Right hindlimb (tissue), 1 donor: ENCODE measurements at regions not wholly inside any gene's neighbourhood (a gene's known extent, or its start where the extent isn't known, plus 50 kb on each side); places are given as distances from the start of the nearest gene placed in this dataset.
"Not testable (repeated sequence)": the region's sequence is repeated elsewhere in the genome, so short reads cannot be mapped to it uniquely, and the experiment has no call there.

Source experiments
- DNase-seq: peaks from one replicate; pipeline ENCODE4 v3.0.0-alpha.2; 2018

DNA sequence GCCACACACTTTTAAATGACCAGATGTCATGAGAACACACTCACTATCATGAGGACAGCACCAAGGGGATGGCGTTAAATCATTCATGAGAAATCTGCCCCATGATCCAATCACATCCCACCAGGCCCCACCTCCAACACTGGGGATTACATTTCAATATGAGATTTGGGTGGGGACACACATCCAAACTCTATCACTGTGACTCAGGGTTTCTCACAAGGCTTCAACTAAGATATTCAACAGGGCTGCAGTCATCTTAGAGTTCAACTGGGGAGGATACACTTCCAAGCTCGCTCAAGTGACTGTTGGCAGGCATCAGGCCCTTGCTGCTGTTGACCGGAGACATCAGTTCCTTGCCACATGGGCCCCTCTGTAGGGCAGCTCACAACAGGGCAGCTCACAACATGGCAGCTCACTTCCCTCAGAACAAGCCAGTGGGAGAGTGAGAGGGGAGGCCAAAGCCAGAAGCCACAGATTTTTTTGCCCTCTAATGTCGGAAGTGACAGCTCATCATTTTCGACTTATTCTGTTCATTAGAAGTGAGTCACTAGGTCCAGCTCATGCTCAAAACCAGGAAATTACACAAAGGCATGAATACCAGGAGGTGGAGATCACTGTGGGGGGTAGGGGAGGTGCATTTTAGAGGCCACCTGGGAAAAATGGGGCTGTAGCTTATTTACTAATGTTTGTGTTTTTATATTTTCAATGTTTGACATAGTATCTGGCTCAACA is 50.8 kb upstream of the PTHLH start:
- no peak for DNase-seq

DNA sequence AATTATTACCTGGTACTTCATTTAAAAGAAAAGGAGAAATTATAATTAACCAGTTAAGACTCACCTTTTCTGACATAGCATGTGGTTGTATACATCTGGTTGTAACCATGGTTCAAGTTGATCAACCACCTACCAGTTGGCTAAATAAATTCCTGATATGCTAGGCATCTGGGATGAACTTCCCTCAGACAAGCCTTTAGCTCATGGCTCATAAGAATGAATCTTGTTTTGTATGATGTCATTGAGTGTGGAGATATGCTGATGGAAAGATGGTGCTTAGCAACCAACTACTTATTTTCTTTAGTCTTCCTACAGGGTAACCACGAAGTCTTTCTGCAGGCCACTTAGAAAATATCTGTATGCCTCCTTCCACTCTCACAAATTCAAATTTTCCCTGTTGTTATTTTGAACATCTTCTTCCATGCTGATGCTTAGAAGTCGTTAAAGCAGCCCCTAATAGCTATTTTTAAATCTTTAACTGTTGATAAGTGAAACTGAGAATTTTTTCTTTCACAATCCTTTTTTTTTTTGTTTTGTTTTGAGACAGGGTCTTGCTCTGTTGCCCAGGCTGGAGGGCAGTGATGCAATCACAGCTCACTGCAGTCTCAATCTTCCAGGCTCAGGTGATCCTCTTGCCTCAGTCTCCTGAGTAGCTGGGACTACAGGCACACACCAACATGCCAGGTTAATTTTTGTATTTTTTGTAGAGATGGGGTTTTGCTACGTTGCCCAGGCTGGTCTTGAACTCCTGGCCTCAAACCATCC is 51.9 kb upstream of the PTHLH start:
- no peak for DNase-seq

GRCh38 chr12:28025821-28026505 is 53.4 kb upstream of the PTHLH start:
- DNase-seq = no peak

DNA sequence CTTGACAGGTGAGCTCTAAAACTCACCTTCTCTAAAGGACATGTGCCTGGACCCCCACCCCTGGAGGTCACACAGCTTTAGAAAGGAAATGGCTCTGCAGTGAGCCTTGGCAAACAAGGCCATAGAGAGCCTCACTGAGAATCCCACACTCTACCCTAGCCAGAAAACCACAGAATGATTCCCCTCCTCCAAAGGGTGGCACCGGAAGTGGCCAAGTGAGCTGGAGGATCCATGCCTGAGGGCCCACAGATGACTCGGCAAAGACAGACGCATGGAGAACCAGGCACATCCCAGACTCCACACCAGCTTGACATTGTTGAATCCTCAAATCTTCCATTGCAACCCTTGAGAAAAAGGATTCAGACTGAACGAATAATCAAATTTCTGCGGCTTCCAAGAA is 54.2 kb upstream of the PTHLH start:
- no peak for DNase-seq

DNA sequence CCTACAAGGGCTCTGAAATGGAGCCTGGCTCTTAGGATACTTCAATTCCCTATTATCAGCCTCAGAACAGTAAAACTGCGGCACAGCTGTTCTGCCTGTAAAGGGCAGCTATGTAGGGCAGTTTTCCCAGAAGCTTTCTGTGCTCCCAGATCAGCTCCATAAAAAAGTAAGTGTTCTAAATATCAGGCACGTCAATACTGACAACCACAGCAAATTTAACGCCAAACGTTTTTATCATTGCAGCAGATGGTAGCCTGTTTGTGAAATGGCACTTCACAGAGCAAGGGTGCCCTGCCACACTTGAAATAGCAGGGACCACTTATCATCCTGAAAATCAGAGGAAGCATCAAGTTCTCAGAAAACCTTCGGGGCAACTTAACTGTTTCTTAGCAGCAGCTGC is 54.8 kb upstream of the PTHLH start:
- DNase-seq = no peak

- DNase-seq = no peak
These were observed 55.6 kb upstream of the PTHLH start for GRCh38 chr12:28027947-28028724.

- no peak for DNase-seq
These were observed 60.4 kb upstream of the PTHLH start for GRCh38 chr12:28032811-28033537.

GRCh38 chr12:28033538-28033915 is 61.0 kb upstream of the PTHLH start:
- no peak for DNase-seq

GRCh38 chr12:28034271-28034670 is 61.7 kb upstream of the PTHLH start:
- no peak for DNase-seq

- no peak for DNase-seq
These were observed 63.0 kb upstream of the PTHLH start for GRCh38 chr12:28035500-28035899.

DNA sequence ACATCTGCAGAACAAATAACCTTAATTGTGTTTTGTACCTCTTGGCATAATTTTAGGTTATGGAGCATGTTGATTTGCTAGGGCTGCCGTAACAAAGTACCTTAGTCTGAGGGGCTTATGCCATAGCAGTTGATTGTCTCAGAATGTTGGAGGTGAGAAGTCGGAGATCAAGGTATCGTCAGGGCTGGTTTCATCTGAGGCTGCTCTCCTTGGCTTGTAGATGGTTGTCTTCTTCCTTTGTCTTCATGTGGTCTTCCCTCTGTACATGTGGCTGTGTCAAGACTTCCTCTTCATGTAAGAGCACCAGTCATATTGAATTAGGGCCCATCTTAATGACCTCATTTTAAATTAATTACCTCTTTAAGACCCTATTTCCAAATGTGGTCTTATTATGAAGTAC is 64.4 kb upstream of the PTHLH start:
- DNase-seq = no peak

DNA sequence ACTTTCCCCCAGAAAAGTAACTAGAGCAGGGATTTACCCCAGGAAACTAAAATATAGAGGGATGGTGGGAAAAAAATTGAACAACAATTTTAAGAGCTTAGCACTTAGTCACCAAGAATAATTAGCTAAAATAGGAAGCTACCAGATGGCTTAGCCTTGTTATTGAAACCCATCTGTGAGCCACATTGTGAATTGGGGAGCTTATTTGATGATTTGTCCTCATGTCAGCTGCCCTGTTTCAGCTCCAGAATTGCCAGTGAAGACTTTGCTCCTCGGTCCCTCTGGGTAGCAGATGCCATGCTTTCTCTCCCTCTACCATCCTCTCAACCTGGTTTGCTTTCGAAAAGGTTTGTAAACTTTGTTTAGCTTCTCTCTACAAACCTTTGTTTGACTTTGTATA is 67.7 kb upstream of the PTHLH start:
- no peak for DNase-seq

DNA sequence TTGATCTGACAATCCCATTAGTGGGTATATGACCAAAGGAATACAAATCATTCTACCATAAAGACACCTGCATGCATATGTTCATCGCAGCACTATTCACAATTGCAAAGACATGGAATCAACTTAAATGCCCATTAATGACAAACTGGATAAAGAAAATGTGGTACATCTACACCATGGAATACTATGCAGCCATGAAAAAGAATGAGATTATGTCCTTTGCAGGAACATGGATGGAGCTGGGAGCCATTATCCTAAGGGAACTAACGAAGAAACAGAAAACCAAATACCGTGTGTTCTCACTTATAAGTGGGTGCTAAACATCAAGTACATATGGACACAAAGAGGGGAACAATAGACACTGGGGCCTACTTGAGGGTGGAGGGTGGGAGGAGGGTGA is 74.1 kb upstream of the PTHLH start:
- not testable (repeated sequence) for DNase-seq

DNA sequence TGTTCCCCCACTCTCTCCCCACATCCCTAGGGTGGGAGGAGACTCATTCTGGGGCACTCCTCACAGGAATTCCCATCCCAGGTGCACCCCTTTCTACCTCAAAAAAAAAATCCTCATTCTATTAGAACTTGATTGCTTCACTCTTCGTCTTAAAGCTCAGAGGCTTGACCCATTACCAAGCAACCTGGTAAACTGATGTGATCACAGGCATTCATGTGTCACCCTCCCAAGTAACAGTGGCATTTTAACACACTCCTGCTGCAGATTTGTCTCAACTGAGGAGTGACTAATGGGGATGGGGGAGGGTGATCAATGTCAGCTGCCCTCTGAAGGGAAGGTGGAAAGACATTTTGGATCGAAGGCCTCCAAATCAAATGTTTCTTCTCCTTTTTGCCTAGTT is 78.1 kb upstream of the PTHLH start:
- no peak for DNase-seq

DNA sequence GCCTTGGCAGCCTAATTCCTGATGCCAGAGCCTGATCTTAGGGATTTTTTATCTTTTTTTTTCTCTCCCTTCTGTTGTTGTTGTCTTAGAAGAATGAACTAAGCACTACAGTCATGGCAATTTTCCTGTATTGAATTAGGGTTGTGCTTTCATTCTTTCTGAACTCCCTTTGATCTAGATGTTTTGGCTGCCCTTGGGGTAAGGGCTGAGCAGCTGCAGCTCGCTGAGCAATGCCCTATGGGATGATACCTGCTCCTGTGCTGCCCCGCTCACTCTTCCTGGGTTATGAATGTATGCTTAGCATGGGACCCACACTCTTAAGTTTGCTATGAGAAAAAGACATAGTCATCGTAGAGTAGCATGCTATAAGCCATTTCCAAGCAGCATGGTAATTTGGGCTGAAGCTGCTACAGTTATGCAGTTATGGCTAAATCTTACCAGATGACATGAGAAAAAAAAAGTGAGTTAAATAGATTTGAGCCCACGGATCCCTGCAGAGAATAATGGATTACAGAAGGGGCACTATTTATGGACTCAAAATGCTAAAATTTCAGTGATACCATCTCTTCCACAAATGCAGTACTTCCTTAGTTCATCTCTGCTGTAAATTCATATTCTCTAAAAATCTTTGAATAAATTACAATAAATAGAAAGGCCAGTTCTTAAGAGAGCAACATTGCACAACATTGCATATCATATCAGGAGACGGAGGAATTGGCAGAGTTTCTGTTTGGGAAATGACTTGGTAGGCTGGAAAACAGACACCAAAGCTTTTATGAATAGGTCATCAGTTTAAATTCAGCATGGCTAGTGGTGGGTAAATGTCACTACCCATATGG is 79.2 kb upstream of the PTHLH start:
- DNase-seq = no peak

DNA sequence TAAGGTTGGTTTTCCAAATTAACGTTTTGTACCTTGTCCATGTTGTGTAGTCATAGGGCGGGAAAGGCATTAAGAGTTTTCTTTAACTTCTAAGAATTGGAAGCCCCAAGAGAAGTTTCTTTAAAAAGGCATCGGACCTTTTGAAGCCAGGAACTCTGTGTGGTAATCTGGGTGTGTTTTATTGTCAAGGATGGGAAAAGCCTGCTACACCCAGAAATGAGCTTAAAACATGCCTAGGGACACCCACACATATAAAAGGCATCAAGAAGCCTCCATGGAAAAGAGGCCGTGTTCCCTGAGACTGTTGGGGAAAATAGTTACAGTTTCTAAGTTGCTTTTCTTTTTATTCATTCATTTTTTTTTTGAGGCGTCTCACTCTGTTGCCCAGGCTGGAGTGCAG is 81.0 kb upstream of the PTHLH start:
- no peak for DNase-seq

- no peak for DNase-seq
These were observed 82.0 kb upstream of the PTHLH start for GRCh38 chr12:28054583-28054982.

GRCh38 chr12:28057856-28058615 is 85.5 kb upstream of the PTHLH start:
- DNase-seq = no peak

GRCh38 chr12:28059220-28059619 is 86.7 kb upstream of the PTHLH start:
- no peak for DNase-seq

DNA sequence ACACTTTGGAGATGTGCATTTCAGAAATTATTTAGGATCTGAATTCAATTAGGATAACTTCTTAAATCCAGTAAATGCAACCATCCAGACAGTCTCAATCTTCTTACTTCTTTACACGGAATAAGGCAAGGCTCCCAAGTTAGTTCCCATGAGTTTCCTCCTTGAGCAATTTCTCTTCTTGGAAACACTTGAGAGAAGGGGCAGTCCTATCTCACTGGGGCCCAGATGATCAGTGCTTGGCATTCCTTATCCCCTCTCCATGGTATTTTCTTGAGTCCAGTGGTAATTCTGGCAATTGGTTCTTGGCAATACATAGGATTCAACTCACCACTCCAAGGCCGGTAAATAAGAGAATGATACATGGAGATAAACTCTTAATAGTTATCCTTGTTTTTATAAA is 87.1 kb upstream of the PTHLH start:
- DNase-seq = no peak

- DNase-seq = no peak
These were observed 88.3 kb upstream of the PTHLH start for GRCh38 chr12:28060871-28061270.
